ENCODE measurements at regions not wholly inside any gene's neighbourhood (a gene's known extent, or its start where the extent isn't known, plus 50 kb on each side); places are given as distances from the start of the nearest gene placed in this dataset.
"Not testable (repeated sequence)": the region's sequence is repeated elsewhere in the genome, so short reads cannot be mapped to it uniquely, and the experiment has no call there.

DNA sequence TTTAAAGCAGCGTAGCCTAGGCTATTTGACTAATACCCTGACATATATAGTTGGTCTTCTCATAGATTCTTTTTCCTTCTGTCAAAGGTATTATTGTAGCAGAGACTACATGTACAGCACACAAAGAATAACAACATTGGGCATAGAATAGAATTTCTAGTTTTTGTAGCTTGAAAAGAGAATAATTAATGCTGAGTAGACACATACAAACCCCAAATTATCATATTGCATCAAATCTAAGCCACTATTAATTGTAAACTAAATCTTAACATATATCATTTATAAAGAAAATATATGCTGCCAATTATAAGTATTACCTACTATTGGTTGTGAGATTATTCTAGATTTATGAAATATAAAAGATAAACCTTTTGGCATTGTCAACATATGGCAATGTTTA lies 574.5 kb downstream of the SLCO4C1 start:
- DNase-seq: no peak

DNA sequence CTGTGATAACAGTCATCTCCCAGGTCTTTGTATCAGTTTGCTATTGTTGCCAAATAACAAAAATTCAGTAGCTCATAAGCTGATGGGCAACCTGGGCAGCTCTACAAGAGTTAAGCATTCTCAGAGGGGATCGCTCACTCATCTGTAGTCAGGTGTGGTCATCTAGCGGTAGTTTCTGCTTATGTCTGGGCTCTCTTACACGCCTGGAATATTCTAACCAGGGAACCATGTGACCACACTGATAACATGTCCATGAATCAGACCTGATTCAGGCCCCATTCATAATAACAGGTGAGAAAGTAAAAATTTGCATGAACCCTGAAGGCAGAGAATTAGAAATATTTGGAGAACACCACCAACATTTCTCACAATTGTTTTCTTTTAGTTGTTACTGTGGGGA lies 576.1 kb downstream of the SLCO4C1 start:
- DNase-seq: no peak

DNA sequence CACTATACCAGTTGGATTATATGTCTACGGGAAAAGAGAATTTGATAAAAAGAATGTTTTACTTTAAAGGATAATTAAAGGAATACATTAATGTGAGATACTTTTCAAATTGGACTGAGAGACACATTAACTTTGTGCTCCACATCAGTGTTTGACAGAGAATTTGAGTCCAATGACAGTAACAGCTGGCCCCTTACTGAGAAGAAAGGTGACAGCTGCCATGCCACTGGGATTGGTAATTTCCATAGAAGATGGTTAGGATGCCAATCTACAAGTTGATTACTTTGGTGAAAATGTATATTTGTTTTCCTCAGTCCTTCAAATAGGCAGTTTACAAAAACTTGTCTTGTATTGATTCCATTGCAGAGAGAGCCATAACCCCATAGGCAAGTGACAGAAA lies 578.4 kb downstream of the SLCO4C1 start:
- DNase-seq: no peak

DNA sequence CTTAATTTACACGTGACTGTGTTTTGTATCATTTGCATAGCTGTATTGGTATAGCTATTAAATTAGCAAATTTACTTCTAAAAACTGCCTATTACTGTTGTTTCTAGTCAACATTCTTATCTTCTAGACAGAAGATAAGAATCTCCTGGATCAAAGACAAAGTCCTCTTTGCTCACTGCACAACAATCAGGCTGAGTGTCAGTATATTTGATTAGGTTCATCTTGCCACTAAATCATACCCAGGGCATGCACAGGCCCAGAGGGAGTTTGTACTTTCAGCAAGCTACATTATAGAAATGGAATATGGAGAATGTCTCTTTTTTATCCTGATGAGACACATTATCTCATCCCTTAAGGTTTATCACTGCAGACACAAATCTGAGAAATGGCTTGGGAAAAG lies 579.1 kb downstream of the SLCO4C1 start:
- DNase-seq: no peak

DNA sequence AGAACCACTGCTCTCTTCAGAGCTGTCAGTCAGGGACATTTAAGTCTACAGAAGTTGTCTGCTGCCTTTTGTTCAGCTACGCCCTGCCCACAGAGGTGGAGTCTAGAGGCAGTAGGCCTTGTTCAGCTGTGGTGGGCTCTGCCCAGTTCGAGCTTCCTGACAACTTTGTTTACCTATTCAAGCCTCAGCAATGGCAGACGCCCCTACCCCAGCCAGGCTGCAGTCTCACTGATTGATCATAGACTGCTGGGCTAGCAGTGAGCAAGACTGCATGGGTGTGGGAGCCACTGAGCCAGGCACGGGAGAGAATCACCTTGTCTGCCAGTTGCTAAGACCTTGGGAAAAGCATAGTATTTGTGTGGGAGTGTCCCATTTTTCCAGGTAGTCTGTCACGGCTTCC lies 580.3 kb downstream of the SLCO4C1 start:
- not testable (repeated sequence) for DNase-seq

DNA sequence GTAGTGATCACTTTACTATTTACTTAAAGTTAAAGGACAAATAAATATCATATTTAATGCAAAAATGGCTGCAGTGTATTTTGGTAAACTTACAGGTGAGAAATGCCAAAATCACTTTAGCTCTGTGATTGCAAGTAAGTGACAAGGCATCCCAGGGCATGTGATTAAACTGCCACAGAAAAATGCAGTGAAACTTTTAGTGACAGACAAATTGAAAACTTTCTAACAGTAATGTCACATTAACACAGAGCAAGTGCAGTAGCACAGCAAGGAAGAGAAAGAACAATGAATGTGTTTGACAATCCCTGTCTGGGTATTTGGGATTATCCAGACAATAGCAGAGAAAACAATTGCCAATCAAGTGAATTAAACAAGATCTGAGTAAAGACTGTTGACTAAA lies 606.8 kb downstream of the SLCO4C1 start:
- DNase-seq: no peak

DNA sequence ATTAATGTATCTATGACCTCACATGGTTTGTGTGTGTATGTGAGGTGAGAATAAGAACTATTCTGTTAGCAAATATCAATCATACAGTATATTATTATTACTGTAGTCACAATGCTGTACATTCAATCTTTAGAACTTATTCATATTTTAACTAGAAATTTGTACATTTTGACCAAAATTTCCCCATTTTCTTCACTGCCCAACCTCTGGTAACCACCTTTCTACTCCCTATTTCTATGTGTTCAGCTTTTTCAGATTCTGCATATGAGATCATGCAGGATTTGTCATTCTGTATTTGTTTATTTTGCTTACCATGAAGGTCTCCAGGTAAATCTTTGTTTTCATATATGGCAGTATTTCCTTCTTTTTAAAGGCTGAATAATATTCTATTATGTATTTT lies 607.9 kb downstream of the SLCO4C1 start:
- DNase-seq: no peak

DNA sequence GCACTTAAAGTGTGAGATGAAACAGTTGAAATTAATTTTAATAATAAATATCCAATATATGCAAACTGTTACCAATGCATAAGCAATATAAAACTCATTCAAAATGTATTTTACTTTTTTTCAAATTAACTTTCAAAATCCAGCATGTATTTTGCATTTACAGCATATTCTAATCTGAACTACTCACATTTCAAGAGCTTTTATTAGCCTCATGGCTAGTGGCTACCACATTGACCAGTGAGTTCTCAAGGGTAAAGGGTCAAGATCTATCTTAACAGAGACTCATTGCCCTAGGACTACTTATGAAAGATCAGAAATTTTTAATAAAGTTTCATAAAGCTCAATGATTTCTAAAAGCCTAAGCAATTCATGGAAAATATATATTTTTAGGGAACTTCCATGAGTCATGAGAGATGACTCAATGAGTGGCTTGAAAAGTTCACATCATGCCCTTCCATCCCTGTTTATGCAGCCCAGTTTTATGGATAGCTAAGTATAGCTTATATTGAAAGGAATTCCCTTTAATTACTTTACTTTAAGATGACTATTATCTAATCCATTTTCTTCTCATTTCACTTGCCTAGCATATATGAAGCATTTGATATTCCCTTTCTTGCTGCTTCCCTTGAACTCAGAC lies 608.6 kb downstream of the SLCO4C1 start:
- no peak for DNase-seq

DNA sequence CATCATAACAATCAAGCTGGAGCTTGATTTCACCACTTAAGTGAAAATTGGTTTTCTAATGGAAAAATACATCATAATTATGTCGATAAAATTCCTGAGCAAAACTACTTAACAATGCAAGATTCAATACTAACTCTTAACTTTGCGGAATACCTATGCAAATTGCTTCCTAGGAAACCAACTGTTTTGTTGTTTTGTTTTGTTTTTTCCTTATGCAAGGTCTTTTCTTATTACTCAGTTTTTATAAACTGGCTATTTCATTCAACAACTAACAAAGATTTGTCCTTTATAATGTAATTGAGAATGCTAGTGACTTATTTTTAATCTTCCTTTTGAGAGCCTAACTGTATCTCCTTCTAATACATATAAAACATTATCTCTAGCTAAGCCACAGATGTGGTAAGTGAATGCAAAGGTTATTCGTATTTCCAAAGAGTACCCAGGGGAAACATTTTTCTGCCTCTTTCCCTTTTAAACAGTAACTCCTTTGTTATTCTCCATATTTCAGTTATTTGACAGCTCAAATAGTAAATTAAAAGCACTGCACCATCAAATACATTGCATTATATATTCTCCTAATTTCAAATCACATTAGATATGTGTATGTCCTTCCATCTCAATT lies 609.4 kb downstream of the SLCO4C1 start:
- no peak for DNase-seq

DNA sequence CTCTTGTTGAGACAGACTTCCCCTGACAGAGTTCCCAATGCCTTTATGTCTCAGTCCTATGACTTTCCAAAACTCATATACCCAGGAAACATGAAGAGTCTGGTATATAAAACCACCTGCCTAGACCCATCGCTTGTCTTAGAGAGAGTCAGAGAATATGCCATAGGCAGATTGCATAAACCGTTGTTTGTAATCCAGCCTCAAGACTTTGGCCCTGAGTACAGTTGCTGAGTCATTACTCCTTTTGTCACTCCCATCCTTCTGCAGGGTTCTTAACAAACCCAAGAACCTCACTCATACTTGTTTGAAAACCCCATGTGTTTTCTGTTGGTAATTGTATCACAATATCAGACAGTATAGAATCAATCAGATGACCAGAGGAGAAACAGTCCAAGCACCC lies 616.3 kb downstream of the SLCO4C1 start:
- DNase-seq: no peak

DNA sequence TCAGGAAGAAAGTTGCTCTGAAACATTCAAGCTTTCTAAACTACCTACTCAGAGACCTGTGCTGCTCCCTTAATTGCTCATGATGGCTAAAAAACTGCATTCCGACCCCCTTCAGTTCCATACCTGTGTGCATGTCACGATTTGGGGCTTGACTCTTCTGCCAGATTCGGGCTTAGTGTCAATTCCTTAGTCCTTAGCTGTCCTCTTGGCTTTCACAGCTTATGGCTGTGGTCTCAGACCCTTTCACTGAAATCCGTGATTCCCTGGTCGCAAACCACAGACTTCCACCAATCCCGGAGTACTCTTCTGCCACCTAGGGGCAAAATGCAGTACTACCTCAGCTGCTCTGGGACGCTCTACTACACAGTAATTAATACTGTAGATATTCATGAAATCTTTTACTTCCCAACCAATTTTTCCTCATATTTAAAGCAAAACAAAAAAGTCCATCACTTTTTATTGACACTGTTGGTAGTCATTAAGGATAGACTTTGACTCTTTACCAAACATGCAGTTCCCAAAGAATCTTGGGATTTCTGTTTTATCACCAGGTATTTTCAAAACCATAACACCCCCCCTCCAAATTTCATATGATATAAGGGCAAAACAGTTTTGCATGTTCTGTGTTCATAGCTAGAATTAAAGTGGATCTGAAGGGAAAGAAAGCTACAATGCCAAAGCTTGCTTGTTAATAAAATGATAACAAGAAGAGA lies 617.4 kb downstream of the SLCO4C1 start:
- DNase-seq: peak; percentile 70

DNA sequence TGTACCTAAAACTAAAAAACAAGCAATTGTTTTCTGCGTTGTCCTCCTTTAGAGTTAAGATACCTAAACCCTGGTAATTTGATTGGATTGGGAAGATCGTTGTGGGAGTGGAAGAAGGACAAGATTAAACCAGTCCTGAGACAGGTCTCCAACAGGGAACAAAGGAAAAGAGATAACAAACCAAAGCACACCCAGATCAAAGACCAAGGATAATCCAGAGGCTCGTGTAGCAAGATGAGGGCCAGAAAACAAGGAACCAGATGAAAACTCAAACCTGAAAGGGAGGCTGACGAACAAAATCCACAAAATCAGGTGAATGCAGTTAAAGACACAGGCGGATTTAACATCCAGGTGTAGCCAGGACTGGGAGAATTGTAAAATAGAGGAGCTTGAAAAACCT lies 618.1 kb downstream of the SLCO4C1 start:
- no peak for DNase-seq

DNA sequence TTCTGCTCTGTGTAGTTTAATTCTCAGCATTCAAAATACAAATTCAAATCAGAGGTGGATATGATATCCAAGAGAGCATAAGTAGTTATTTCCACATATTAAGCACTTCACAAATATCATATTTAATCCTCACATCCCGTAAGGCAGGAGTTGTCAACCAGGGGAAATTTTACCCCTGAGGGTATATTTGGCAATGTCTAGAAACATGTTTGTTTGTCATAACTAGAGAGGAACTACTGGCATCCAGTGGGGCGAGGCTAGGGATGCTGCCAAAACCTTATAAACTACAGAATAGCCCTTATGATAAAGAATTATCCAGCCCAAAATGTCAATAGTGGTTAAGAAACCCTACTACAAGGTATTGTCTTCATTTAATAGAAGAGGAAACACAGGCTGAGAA lies 619.4 kb downstream of the SLCO4C1 start:
- DNase-seq: no peak

DNA sequence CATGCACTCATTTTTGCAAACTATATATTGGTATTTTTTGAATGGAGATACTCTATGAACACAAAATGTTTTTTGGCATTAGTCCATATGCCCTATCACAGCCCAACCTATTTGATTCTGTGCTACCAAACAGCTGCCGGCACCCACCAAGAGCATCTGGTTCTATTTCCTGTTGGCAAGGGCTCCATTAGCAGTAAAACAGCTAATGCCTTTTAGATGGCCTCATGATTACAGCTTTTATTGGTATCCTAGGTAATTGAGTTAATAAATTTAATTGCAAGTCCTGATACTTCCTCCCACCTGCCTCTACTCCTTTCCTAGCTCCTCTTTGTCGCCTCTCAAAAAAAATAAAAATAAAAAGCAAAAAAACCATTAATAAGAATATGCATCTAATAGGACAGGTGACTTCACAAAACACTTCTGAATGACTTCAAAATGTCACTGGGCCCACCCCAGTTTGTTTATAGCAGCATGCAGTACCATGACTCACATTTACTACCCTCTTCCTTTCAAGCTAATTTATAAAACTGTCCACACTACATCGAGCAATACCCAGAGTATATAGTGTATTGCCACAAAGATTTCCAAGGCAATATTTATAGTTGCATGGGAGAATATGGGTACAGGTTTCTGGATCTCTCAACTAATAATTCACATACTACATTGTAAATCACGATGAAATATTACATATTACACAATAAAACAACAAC lies 620.4 kb downstream of the SLCO4C1 start:
- DNase-seq: no peak

DNA sequence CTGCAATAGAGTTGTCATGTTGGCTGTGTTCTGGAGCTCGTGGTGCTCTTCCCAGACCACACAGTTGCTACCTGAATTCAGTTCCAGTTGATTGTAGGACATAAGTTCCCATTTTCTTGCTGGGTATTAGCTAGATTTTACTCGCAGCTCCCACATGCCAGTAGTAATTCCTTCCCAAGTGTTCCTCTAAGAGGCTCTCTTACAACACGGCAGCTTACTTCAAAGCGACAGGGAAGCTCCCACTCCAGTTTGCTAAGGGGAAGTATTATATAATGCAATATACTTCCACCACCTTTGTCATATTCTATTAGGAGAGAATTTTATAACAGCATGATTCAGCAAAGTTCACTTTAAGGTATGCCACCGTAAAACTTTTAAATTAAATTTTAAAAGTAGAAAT lies 623.0 kb downstream of the SLCO4C1 start:
- DNase-seq: no peak

DNA sequence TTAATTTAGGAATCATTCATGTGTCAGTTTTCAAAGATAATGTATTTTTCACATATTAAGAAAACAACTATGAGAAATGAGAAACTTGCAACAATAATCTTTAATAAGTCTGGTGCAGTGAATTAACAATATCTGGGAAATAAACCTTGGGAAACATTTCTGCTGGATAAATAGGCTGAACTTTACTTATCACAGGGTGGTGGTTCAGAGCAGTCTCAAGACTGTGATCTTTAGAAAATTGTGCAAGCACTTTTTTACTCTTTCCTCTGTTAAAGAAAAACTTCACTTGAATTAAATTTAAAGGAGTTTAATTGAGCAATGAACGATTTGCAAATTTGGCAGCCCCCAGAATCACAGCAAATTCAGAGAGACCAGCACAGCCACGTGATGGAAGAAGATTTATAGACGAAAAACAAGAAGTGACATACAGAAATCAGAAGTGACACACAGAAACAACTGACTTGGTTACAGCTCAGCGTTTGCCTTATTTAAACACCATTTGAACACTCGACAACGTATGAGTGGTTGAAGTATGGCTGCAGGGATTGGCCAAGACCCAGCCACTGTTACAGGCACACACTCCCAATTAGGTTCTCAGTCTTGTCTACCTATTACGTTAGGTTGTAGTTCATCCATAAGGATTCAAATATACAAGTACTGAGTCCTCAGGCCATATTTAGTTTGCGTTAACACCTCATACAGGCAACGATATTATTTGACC lies 631.9 kb downstream of the SLCO4C1 start:
- DNase-seq: no peak

DNA sequence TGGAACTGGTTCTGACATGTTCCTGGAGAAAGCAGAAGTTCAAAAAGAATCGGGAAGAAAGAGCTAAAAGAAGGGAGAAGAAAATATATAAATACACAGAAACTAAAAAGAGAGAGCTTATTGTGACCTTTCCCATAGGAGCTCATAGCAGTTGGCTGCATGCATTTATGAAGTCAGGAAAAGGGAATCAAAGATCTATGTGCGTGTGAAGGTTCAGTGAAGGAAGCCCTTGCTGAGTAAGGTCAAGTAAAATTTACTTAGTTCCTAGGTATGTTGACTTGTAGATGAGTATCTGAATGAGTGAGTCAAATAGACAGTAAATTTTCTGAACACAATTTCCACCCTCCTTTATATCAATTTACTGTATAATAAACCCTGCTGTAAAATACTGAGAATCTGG lies 632.5 kb downstream of the SLCO4C1 start:
- DNase-seq: no peak

DNA sequence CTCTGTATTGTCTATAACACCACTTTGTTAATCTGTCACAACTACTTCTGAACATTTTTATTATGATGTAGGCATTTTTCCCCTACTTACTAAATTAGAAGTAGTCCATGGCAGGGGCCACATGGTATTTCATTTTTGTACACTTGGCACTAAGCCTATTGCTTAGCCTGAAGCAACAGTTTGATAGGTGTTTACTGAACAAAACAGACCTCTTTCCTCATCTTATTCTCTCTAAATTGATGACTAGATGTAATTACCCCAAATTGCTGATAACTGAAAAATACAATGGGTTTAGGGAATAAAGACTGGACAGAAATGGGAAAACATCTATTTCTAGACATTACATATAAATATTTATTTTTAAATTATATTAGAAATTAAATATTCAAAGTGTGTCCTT lies 633.8 kb downstream of the SLCO4C1 start:
- DNase-seq: no peak

DNA sequence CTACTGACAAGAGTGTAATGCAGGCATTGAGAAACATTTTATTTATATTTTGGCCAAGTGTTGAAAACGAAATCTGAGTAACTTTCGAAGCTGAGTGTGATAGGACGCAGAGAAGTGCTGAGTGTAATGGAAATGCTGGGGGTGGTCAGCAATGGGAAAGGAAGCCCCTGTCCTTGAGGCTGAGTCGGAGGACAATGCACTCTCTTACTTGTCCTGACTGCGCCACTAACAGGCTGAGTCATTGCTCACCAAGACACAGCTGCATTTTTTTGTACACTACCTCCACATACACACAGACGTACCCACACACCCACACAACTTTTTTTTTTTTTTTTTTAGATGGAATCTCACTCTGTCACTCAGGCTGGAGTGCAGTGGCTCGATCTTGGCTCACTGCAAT lies 637.7 kb downstream of the SLCO4C1 start:
- no peak for DNase-seq

DNA sequence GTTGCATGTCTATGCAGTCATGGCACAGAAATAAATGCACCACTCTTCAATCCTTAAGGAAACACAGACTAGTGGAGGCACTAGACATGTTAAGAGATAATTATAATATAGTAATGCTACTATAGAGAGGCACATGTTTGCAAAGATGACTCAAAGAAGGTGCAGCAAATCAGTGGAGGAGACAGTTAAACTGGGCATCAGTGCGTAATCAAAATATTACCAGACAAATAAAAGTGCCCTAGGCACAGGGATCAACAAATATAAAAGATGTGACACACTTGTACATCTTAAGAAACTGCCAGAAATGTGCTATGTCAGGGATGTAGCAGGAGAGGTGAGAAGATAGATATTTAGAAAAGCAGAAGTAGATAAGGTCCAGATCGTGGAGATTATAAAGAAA lies 642.1 kb downstream of the SLCO4C1 start:
- DNase-seq: no peak

DNA sequence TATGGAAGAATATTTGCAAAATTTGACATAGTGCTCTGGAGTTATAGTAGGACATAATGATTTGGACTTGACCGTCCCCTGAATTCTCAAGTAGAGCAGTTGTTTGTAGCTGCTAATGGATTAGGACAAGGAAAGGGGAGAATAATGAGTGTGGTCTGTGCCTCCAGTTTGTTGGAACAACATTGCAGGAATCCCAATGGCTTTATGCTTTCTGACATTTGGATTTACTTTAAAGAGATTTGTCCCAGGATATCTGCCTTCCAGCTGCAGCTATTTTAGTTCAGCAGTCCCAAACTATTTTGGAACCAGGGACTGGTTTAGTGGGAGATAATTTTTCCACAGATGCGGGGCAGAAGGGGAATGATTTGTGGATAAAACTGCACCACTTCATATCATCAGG lies 648.2 kb downstream of the SLCO4C1 start:
- DNase-seq: no peak

DNA sequence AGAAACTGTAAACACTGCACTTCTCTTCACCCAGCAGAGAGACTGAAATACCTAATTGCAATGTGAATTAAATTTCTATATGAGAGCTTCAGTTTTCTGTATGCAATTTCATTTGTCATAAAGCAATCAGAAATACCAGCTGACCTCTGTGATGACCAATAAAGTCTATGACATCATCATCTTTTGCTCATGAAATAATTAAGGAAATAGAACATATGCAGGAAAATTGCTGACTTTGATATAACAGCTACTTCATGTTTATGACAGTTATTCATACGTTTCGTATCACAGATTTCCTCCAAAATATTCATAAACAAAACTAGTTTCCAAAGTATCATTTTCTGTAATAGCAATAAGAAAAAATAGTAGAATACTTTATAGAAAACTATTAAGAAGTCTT lies 652.3 kb downstream of the SLCO4C1 start:
- DNase-seq: no peak

DNA sequence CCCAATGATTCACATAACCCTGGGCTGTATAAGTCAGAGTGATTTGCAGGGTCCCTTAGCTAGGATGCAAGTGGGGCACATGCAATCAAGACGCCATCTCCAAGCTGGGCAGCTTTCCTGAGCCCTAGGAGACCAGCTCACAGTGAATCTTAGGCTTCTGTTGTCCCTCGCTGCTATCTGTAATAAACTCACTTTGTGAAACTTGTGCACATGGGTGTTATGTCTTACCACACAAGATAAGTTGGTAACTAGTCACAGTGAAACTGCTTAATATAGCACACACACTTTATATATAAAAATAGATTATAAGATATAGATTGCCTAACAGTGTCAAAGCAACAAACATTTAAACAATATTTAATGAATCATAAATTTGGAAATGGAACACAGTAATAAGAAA lies 658.5 kb downstream of the SLCO4C1 start:
- no peak for DNase-seq

Data from dermis blood vessel endothelial cell (primary cell).